ENCODE measurements at regions not wholly inside any gene's neighbourhood (a gene's known extent, or its start where the extent isn't known, plus 50 kb on each side); places are given as distances from the start of the nearest gene placed in this dataset.

- TF ChIP-seq CTCF (conservative IDR thresholded peaks at IDR 0.05), result no peak
- Histone ChIP-seq H3K27me3 (ENCODE audit: insufficient read depth, low read length) (no peaks in the 10 kb centered on the region), H3K23me2 (ENCODE audit: insufficient read length, low read depth, low read length, poor library complexity, severe bottlenecking) (no peaks in the 10 kb centered on the region), H3K9me3 (ENCODE audit: control insufficient read depth, low read depth, low read length) (peaks cover 6% of the 10 kb centered on the region), H3K14ac (ENCODE audit: insufficient read depth, low read length) (no peak overlapping the region), H3K27ac (ENCODE audit: insufficient read length, low read depth, low read length) (no peak overlapping the region), H3T11ph (ENCODE audit: low read length) (no peak overlapping the region), H3K9ac (ENCODE audit: extremely low read depth, insufficient read length, low read length) (no peak overlapping the region), H3K4ac (ENCODE audit: low read depth, low read length) (no peak overlapping the region), H2AFZ (ENCODE audit: low read length) (no peak overlapping the region), H2BK5ac (ENCODE audit: insufficient read length, low read length) (no peak overlapping the region), H2BK15ac (ENCODE audit: low read depth, low read length) (no peak overlapping the region), H3K4me2 (ENCODE audit: insufficient read depth, insufficient read length, low read length) (no peak overlapping the region), H4K5ac (ENCODE audit: insufficient read length, low read depth, low read length) (no peak overlapping the region), H2BK12ac (ENCODE audit: insufficient read length, low read depth, low read length) (no peak overlapping the region), H3K18ac (ENCODE audit: insufficient read length, low read depth, low read length) (no peak overlapping the region), H2BK20ac (ENCODE audit: low read depth, low read length, poor library complexity, severe bottlenecking) (no peak overlapping the region), H2BK120ac (ENCODE audit: low read depth, low read length, poor library complexity, severe bottlenecking) (no peak overlapping the region), H3K79me2 (ENCODE audit: insufficient read depth, low read length) (no peaks in the 10 kb centered on the region), H3K23ac (ENCODE audit: insufficient read length, low read depth, low read length) (no peak overlapping the region), H3K79me1 (ENCODE audit: insufficient read depth, low read depth, low read length, poor library complexity, severe bottlenecking) (no peaks in the 10 kb centered on the region), H3K4me1 (ENCODE audit: insufficient read depth, low read length) (peaks cover 7% of the 10 kb centered on the region; the same call in 1 of the 2 replicates), H4K8ac (replicated peaks; ENCODE audit: insufficient read length, low read depth, low read length) (no peak overlapping the region), H4K91ac (ENCODE audit: insufficient read length, low read depth, low read length) (no peak overlapping the region), H3K56ac (ENCODE audit: insufficient read length, low read depth, low read length) (no peak overlapping the region), H4K20me1 (ENCODE audit: control insufficient read depth, insufficient read depth, insufficient read length) (no peaks in the 10 kb centered on the region), H2AK5ac (ENCODE audit: insufficient read length, low read length) (no peak overlapping the region)
- Mint-ChIP-seq H3K27me3 (ENCODE audit: low read depth) (peaks cover 46% of the 10 kb centered on the region), H3K4me3 (no peak overlapping the region; a peak in 1 of 5 replicates), H3K27ac (no peak overlapping the region), H3K4me1 (peaks cover 8 to 19% of the 10 kb centered on the region in 2 experiments), H3K9me3 (peaks cover 20 to 27% of the 10 kb centered on the region in 2 experiments), H3K36me3 (ENCODE audit: insufficient read depth in 1 of 3, low read depth in 3 of 3) (peaks cover 13 to 23% (median 14%) of the 10 kb centered on the region in 3 experiments)
- DNase-seq, result no peak
- no CpG with 5 or more reads among the region's 9 CpGs for WGBS (ENCODE audit: extremely low coverage, insufficient read length, low lambda C conversion rate)
These were observed 150.5 kb downstream of the CD83 start for GRCh38 chr6:14267885-14268660.
